Endodermal cell (in vitro differentiated cells): ENCODE measurements at regions not wholly inside any gene's neighbourhood (a gene's known extent, or its start where the extent isn't known, plus 50 kb on each side); places are given as distances from the start of the nearest gene placed in this dataset.

Experiments
- DNase-seq: peaks from one replicate; pipeline ENCODE4 v3.0.0-alpha.2; 2017
- H3K27ac ChIP-seq: 2 replicates; pipeline ENCODE4 v1.5.1; 2013; ENCODE audit warnings: mild to moderate bottlenecking, low read depth, low read length, moderate library complexity
- H3K27me3 ChIP-seq: 2 replicates; pipeline ENCODE4 v1.6.1; 2013; ENCODE audit warnings: mild to moderate bottlenecking, low read length, moderate library complexity; ENCODE audit not compliant: insufficient read depth, control insufficient read depth, poor library complexity, severe bottlenecking
- H3K36me3 ChIP-seq: 2 replicates; pipeline ENCODE4 v1.7.0; 2013; ENCODE audit warnings: mild to moderate bottlenecking, low read length, moderate library complexity; ENCODE audit not compliant: control insufficient read depth, insufficient read depth
- H3K4me1 ChIP-seq: one replicate; pipeline ENCODE4 v1.7.0; 2013; ENCODE audit warnings: low read length; ENCODE audit not compliant: control insufficient read depth, insufficient read depth
- H3K4me3 ChIP-seq: 2 replicates; pipeline ENCODE4 v1.5.1; 2013; ENCODE audit warnings: mild to moderate bottlenecking, low read length, moderate library complexity
- H3K9ac ChIP-seq: 2 replicates; pipeline ENCODE4 v1.6.1; 2013; ENCODE audit warnings: mild to moderate bottlenecking, low read length, moderate library complexity; ENCODE audit not compliant: poor library complexity, severe bottlenecking; ENCODE audit errors: extremely low read depth
- H3K9me3 ChIP-seq: 2 replicates; pipeline ENCODE4 v1.6.1; 2013; ENCODE audit warnings: mild to moderate bottlenecking, low read length, moderate library complexity; ENCODE audit not compliant: control insufficient read depth
- H3K27ac Mint-ChIP-seq: 2 replicates; pipeline ENCODE4 v1.8.0; 2020; ENCODE audit warnings: mixed read lengths
- H3K27me3 Mint-ChIP-seq: 2 replicates; pipeline ENCODE4 v1.8.0; 2021; ENCODE audit warnings: mild to moderate bottlenecking, mixed read lengths; ENCODE audit not compliant: insufficient read depth
- H3K36me3 Mint-ChIP-seq: 2 replicates; pipeline ENCODE4 v1.8.0; 2020; ENCODE audit warnings: low read depth, mixed read lengths
- H3K4me1 Mint-ChIP-seq: 2 replicates; pipeline ENCODE4 v1.8.0; 2020; ENCODE audit warnings: mixed read lengths
- H3K4me3 Mint-ChIP-seq: 2 replicates; pipeline ENCODE4 v1.8.0; 2020; ENCODE audit warnings: mild to moderate bottlenecking, moderate library complexity, mixed read lengths
- H3K9me3 Mint-ChIP-seq: 2 replicates; pipeline ENCODE4 v1.8.0; 2020; ENCODE audit warnings: mild to moderate bottlenecking, mixed read lengths
- WGBS, 2 experiments: methylation state at CpG; one replicate each; pipeline versions ENCODE4 v1.1.5 to v1.1.7; 2013; ENCODE audit warnings: missing lambda C conversion rate in 2 of 2, mixed read lengths in 1 of 2; ENCODE audit not compliant: insufficient coverage in 1 of 2, insufficient read length in 1 of 2; 5-methylcytosine and 5-hydroxymethylcytosine counted together
- TF ChIP-seq, protein P1 (sequence below): fragments of 200-600 bp; sonication (generic); conservative IDR thresholded peaks from 2 replicates; pipeline ENCODE4 v1.5.0; 2021; ENCODE audit warnings: antibody characterized with exemption, mild to moderate bottlenecking

GRCh38 chr3:193908181-193908744, 227.7 kb upstream of the HES1 start:
- TF ChIP-seq, protein P1, sequence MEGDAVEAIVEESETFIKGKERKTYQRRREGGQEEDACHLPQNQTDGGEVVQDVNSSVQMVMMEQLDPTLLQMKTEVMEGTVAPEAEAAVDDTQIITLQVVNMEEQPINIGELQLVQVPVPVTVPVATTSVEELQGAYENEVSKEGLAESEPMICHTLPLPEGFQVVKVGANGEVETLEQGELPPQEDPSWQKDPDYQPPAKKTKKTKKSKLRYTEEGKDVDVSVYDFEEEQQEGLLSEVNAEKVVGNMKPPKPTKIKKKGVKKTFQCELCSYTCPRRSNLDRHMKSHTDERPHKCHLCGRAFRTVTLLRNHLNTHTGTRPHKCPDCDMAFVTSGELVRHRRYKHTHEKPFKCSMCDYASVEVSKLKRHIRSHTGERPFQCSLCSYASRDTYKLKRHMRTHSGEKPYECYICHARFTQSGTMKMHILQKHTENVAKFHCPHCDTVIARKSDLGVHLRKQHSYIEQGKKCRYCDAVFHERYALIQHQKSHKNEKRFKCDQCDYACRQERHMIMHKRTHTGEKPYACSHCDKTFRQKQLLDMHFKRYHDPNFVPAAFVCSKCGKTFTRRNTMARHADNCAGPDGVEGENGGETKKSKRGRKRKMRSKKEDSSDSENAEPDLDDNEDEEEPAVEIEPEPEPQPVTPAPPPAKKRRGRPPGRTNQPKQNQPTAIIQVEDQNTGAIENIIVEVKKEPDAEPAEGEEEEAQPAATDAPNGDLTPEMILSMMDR = no peak

DNA sequence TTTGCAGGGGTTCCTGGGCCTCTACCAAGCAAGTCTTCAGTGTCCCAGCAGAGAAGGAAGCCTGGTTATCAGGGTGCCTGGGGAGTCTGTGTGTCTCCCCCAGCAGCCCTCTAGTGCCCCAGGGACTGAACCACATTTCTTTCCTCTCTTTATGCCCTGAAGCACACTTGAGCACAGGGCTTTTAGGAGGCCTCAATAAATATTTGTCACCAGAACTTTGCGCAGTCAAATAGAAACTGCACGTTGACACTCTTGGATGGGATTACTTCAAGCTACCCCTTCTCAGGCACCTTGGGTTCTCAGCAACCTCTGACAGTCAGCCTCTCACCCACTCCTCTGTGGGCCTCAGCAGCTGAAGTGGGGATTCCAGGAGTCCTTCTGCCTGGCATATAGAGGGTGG, 226.6 kb upstream of the HES1 start:
- peaks cover 21% of the 10 kb centered on the region for H3K4me1 Mint-ChIP-seq
- H3K36me3 Mint-ChIP-seq = no peaks in the 10 kb centered on the region
- peaks cover 6% of the 10 kb centered on the region for H3K27me3 Mint-ChIP-seq
- Histone ChIP-seq H3K27me3 (no peaks in the 10 kb centered on the region), H3K9ac (no peak overlapping the region), H3K4me1 (peaks cover 12% of the 10 kb centered on the region), H3K4me3 (no peak overlapping the region), H3K27ac (no peak overlapping the region), H3K36me3 (no peaks in the 10 kb centered on the region), H3K9me3 (peaks cover 7% of the 10 kb centered on the region)
- no peaks in the 10 kb centered on the region for H3K9me3 Mint-ChIP-seq
- DNase-seq = no peak
- H3K4me3 Mint-ChIP-seq = no peak overlapping the region
- TF ChIP-seq, protein P1 = no peak
- no peak overlapping the region for H3K27ac Mint-ChIP-seq
- WGBS, 2 experiments = 93 to 97% methylated on average over 2 of the region's 2 CpGs

More at GRCh38 chr3:193908181-193908744, 227.7 kb upstream of the HES1 start:
- H3K4me3 ChIP-seq = no peak overlapping the region
- H3K9me3 Mint-ChIP-seq = no peaks in the 10 kb centered on the region
- no peak overlapping the region for H3K27ac ChIP-seq
- no peak for DNase-seq
- H3K27me3 ChIP-seq = no peaks in the 10 kb centered on the region
- H3K27me3 Mint-ChIP-seq = peaks cover 6% of the 10 kb centered on the region
- no peaks in the 10 kb centered on the region for H3K36me3 ChIP-seq
- H3K36me3 Mint-ChIP-seq = no peaks in the 10 kb centered on the region
- peaks cover 7% of the 10 kb centered on the region for H3K9me3 ChIP-seq
- peaks cover 29% of the 10 kb centered on the region for H3K4me1 Mint-ChIP-seq
- H3K4me3 Mint-ChIP-seq = no peak overlapping the region
- no peak overlapping the region for H3K9ac ChIP-seq
- peaks cover 16% of the 10 kb centered on the region for H3K4me1 ChIP-seq
- 100% methylated on average over 1 of the region's 1 CpG; no CpG with 5 or more reads in 1 of the 2 experiments for WGBS, 2 experiments
- no peak overlapping the region for H3K27ac Mint-ChIP-seq

DNA sequence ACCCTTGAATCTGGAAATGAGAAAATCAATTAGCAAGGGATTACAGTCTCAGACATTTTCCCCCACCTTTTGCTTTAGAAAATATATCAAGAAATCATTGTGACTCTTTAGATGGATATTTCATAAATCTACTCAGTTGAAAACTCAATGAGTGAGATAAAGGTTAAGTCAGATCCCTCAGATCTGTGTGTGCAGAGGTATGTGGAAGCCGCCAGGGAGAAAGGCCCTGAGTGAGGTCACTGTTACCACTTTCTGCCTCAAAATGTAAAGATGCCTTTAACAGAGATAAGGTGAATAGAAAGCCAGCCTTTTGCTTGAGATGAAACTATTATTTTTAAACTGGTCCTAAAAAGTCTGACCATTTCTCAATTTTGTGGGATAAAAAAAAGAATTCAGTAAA, 225.6 kb upstream of the HES1 start:
- Histone ChIP-seq H3K9ac (no peak overlapping the region), H3K4me3 (no peak overlapping the region), H3K4me1 (peaks cover 12% of the 10 kb centered on the region), H3K27me3 (no peaks in the 10 kb centered on the region), H3K36me3 (no peaks in the 10 kb centered on the region), H3K9me3 (peaks cover 7% of the 10 kb centered on the region), H3K27ac (no peak overlapping the region)
- H3K4me1 Mint-ChIP-seq = peaks cover 21% of the 10 kb centered on the region
- TF ChIP-seq, protein P1 = no peak
- DNase-seq = no peak
- WGBS, 2 experiments = 91 to 100% methylated on average over 1 of the region's 1 CpG
- H3K27me3 Mint-ChIP-seq = peaks cover 6% of the 10 kb centered on the region
- no peak overlapping the region for H3K27ac Mint-ChIP-seq
- no peaks in the 10 kb centered on the region for H3K9me3 Mint-ChIP-seq
- no peak overlapping the region for H3K4me3 Mint-ChIP-seq
- H3K36me3 Mint-ChIP-seq = no peaks in the 10 kb centered on the region
